HepG2 (cell line): ENCODE measurements at regions not wholly inside any gene's neighbourhood (a gene's known extent, or its start where the extent isn't known, plus 50 kb on each side); places are given as distances from the start of the nearest gene placed in this dataset.

Experiments
- ATAC-seq: fragments of 200-7000 bp; cut with Tn5 transposase; 3 replicates; pipeline ENCODE4 v1.9.1; 2020; ENCODE audit warnings: mild to moderate bottlenecking, moderate library complexity
- BruUV-seq: library from RNA; stranded (reverse); fragments of 400-500 nt; replicated peaks from 2 replicates; lab custom pipeline; 2021; lab: Mats Ljungman, UMichigan
- CTCF ChIA-PET: fragments of 300-600 bp; formaldehyde crosslinking; extraction: SDS; loops from one replicate; lab custom pipeline; 2021; ENCODE audit warnings: low total read pairs, inconsistent platforms, low intra/inter-chr PET ratio; lab: Yijun Ruan, JAX
- POLR2A ChIA-PET: fragments of 350-600 bp; sonication (Branson Sonifier 250); formaldehyde crosslinking; loops from one replicate; lab custom pipeline; 2020; ENCODE audit warnings: antibody characterized with exemption, inconsistent platforms; lab: Yijun Ruan, JAX
- DNase-seq: peaks from one replicate; pipeline ENCODE4 v3.0.0-alpha.2; 2015; ENCODE audit warnings: low spot score
- FAIRE-seq: peaks from 3 replicates; lab custom pipeline; 2011; peaks lifted over from hg19 to GRCh38; lab: Jason Lieb, UNC
- H2AFZ ChIP-seq: one replicate; pipeline ENCODE4 v1.6.1; 2011; ENCODE audit warnings: low read length, inconsistent platforms
- H3K27ac ChIP-seq: fragments of 300-600 bp; 3 replicates; pipeline ENCODE4 v1.8.0; 2011; ENCODE audit warnings: mixed run types, mild to moderate bottlenecking, mixed read lengths, low read length, inconsistent platforms; ENCODE audit not compliant: insufficient read depth; ENCODE audit errors: extremely low read length
- H3K27me3 ChIP-seq, 2 experiments: fragments of 200-600 bp in 1 of 2; 2 replicates in 1 of 2; 3 replicates in 1 of 2; pipeline versions ENCODE4 v1.6.0 to v1.8.0; 2011; ENCODE audit warnings: low read length in 2 of 2, mild to moderate bottlenecking in 2 of 2, moderate library complexity in 2 of 2, inconsistent platforms in 1 of 2; ENCODE audit not compliant: insufficient read depth in 2 of 2, control insufficient read depth in 1 of 2
- H3K36me3 ChIP-seq, 2 experiments: fragments of 200-600 bp in 1 of 2; replicated peaks in 1 of 2; 2 replicates in 1 of 2; 3 replicates in 1 of 2; pipeline versions ENCODE4 v1.5.1 to v1.8.0; 2011; ENCODE audit warnings: low read length in 2 of 2, inconsistent platforms in 1 of 2; ENCODE audit not compliant: insufficient read depth in 2 of 2, control insufficient read depth in 1 of 2
- H3K4me1 ChIP-seq: 2 replicates; pipeline ENCODE4 v1.5.1; 2012; ENCODE audit warnings: low read length, inconsistent platforms; ENCODE audit not compliant: insufficient read depth
- H3K4me2 ChIP-seq: 2 replicates; pipeline ENCODE4 v1.6.0; 2011; ENCODE audit warnings: low read depth, low read length, inconsistent platforms
- H3K4me3 ChIP-seq, 3 experiments: fragments of 200-600 bp in 1 of 3; sonication (generic), shearing (Covaris generic) in 1 of 3; replicated peaks in 1 of 3; 2 replicates each; pipeline ENCODE4 v1.5.1; 2011 to 2016; ENCODE audit warnings: low read length in 3 of 3, inconsistent platforms in 2 of 3, low read depth in 2 of 3, mild to moderate bottlenecking in 2 of 3, control low read depth in 1 of 3, mixed read lengths in 1 of 3; ENCODE audit not compliant: insufficient read depth in 1 of 3
- H3K79me2 ChIP-seq: one replicate; pipeline ENCODE4 v1.6.1; 2011; ENCODE audit warnings: low read length, inconsistent platforms; ENCODE audit not compliant: insufficient read depth
- H3K9ac ChIP-seq: 2 replicates; pipeline ENCODE4 v1.6.0; 2011; ENCODE audit warnings: mild to moderate bottlenecking, low read depth, low read length, inconsistent platforms; ENCODE audit not compliant: insufficient read depth
- H3K9me3 ChIP-seq: 2 replicates; pipeline ENCODE4 v1.5.1; 2012; ENCODE audit warnings: mild to moderate bottlenecking, low read length
- H4K20me1 ChIP-seq: 2 replicates; pipeline ENCODE4 v1.6.0; 2011; ENCODE audit warnings: inconsistent platforms, mild to moderate bottlenecking, low read length, moderate library complexity; ENCODE audit not compliant: insufficient read depth
- MEF2D ChIP-seq: sonication (generic); formaldehyde crosslinking; IDR thresholded peaks from 2 replicates; pipeline ENCODE4 v1.5.1; 2020; ENCODE audit warnings: mild to moderate bottlenecking, missing genetic modification reagents
- NCOA2 ChIP-seq: sonication (generic); formaldehyde crosslinking; IDR thresholded peaks from 2 replicates; pipeline ENCODE4 v1.8.0; 2022; ENCODE audit warnings: inconsistent platforms
- POGZ ChIP-seq: sonication (generic); formaldehyde crosslinking; IDR thresholded peaks from 2 replicates; pipeline ENCODE4 v1.4.0; 2020; ENCODE audit warnings: mild to moderate bottlenecking, missing genetic modification reagents
- ZNF430 ChIP-seq: sonication (generic); formaldehyde crosslinking; IDR thresholded peaks from 2 replicates; pipeline ENCODE4 v1.9.0; 2021; ENCODE audit warnings: mild to moderate bottlenecking, missing genetic modification reagents
- ZNF772 ChIP-seq: sonication (generic); formaldehyde crosslinking; IDR thresholded peaks from 2 replicates; pipeline ENCODE4 v1.5.0; 2020; ENCODE audit warnings: mild to moderate bottlenecking, missing genetic modification reagents
- ZNF878 ChIP-seq: sonication (generic); formaldehyde crosslinking; IDR thresholded peaks from 2 replicates; pipeline ENCODE4 v1.8.1; 2023; ENCODE audit warnings: mild to moderate bottlenecking, missing genetic modification reagents, moderate library complexity
- WGBS: methylation state at CpG from one replicate; pipeline ENCODE4 v1.1.6; 2017; ENCODE audit warnings: low lambda C conversion rate; 5-methylcytosine and 5-hydroxymethylcytosine counted together
- in situ Hi-C: cut with HindIII; loops from 2 replicates; pipeline ENCODE4 v1.10.0; 2017; ENCODE audit warnings: low pct_unique_long_range_greater_than_20kb; ENCODE audit not compliant: extremely low pct_ligation_motif_present
- intact Hi-C: fragments of 100-400 bp; cut with micrococcal nuclease; formaldehyde crosslinking; loops from one replicate; pipeline ENCODE4 v1.10.0; 2022; ENCODE audit not compliant: unreplicated experiment
- TF ChIP-seq, protein P1 (sequence below): sonication (generic); formaldehyde crosslinking; IDR thresholded peaks from 2 replicates; pipeline ENCODE4 v1.4.0; 2020; ENCODE audit warnings: missing genetic modification reagents, borderline replicate concordance
- TF ChIP-seq, protein P2 (sequence below): sonication (generic); formaldehyde crosslinking; IDR thresholded peaks from 2 replicates; pipeline ENCODE4 v1.8.1; 2023; ENCODE audit warnings: missing genetic modification reagents, mild to moderate bottlenecking, borderline replicate concordance
- TF ChIP-seq, protein P3 (sequence below): IDR thresholded peaks from 2 replicates; pipeline ENCODE4 v1.6.1; 2016; ENCODE audit warnings: low read depth, missing genetic modification reagents, missing compliant biosample characterization
- TF ChIP-seq, protein P4 (sequence below): sonication (generic); formaldehyde crosslinking; IDR thresholded peaks from 2 replicates; pipeline ENCODE4 v1.5.1; 2020; ENCODE audit warnings: mild to moderate bottlenecking, missing genetic modification reagents, moderate library complexity
- TF ChIP-seq, protein P5 (sequence below): sonication (generic); formaldehyde crosslinking; IDR thresholded peaks from 2 replicates; pipeline ENCODE4 v1.4.0; 2020; ENCODE audit warnings: low read depth, mild to moderate bottlenecking, missing genetic modification reagents

DNA sequence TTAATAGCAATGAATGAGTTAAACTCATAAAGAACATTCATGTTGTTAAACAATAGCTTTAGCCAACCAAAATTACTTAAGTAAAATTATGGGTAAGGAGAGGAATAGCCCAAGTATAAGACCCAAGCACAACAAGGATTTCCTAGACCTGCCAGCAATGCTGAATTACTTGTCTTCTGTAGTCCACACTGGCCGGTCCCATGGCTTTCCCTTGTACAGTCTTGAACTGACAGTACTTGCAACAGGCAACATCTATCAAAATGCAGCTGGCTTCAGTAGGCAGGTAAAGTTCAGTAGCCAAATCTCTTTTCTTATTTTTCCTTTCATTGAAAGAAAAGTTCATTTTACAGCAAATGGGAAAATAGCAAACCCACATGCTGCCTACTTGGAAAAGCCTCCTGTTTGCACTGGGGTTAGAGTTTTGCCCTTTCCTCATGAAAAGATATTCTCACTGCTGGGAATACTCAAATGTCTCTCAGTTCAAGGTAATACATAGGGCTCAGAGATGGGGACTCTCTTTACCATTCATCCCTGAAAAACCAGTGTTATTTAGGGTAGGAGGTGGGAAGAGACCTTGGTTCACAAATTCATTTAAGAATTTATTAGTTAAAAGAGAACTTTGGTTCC lies 222.8 kb downstream of the TTLL7 start:
- H3K4me1 ChIP-seq = no peaks in the 10 kb centered on the region
- TF ChIP-seq ZNF430 (CRISPR knock-in tag) (no peak), ZNF772 (CRISPR knock-in tag) (no peak), NCOA2 (CRISPR knock-in tag) (no peak), POGZ (no peak), ZNF878 (CRISPR knock-in tag) (no peak), MEF2D (CRISPR knock-in tag) (no peak)
- TF ChIP-seq, protein P1, sequence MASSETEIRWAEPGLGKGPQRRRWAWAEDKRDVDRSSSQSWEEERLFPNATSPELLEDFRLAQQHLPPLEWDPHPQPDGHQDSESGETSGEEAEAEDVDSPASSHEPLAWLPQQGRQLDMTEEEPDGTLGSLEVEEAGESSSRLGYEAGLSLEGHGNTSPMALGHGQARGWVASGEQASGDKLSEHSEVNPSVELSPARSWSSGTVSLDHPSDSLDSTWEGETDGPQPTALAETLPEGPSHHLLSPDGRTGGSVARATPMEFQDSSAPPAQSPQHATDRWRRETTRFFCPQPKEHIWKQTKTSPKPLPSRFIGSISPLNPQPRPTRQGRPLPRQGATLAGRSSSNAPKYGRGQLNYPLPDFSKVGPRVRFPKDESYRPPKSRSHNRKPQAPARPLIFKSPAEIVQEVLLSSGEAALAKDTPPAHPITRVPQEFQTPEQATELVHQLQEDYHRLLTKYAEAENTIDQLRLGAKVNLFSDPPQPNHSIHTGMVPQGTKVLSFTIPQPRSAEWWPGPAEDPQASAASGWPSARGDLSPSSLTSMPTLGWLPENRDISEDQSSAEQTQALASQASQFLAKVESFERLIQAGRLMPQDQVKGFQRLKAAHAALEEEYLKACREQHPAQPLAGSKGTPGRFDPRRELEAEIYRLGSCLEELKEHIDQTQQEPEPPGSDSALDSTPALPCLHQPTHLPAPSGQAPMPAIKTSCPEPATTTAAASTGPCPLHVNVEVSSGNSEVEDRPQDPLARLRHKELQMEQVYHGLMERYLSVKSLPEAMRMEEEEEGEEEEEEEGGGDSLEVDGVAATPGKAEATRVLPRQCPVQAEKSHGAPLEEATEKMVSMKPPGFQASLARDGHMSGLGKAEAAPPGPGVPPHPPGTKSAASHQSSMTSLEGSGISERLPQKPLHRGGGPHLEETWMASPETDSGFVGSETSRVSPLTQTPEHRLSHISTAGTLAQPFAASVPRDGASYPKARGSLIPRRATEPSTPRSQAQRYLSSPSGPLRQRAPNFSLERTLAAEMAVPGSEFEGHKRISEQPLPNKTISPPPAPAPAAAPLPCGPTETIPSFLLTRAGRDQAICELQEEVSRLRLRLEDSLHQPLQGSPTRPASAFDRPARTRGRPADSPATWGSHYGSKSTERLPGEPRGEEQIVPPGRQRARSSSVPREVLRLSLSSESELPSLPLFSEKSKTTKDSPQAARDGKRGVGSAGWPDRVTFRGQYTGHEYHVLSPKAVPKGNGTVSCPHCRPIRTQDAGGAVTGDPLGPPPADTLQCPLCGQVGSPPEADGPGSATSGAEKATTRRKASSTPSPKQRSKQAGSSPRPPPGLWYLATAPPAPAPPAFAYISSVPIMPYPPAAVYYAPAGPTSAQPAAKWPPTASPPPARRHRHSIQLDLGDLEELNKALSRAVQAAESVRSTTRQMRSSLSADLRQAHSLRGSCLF (CRISPR knock-in tag) = no peak
- TF ChIP-seq, protein P2, sequence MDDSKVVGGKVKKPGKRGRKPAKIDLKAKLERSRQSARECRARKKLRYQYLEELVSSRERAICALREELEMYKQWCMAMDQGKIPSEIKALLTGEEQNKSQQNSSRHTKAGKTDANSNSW = no peak
- TF ChIP-seq, protein P3, sequence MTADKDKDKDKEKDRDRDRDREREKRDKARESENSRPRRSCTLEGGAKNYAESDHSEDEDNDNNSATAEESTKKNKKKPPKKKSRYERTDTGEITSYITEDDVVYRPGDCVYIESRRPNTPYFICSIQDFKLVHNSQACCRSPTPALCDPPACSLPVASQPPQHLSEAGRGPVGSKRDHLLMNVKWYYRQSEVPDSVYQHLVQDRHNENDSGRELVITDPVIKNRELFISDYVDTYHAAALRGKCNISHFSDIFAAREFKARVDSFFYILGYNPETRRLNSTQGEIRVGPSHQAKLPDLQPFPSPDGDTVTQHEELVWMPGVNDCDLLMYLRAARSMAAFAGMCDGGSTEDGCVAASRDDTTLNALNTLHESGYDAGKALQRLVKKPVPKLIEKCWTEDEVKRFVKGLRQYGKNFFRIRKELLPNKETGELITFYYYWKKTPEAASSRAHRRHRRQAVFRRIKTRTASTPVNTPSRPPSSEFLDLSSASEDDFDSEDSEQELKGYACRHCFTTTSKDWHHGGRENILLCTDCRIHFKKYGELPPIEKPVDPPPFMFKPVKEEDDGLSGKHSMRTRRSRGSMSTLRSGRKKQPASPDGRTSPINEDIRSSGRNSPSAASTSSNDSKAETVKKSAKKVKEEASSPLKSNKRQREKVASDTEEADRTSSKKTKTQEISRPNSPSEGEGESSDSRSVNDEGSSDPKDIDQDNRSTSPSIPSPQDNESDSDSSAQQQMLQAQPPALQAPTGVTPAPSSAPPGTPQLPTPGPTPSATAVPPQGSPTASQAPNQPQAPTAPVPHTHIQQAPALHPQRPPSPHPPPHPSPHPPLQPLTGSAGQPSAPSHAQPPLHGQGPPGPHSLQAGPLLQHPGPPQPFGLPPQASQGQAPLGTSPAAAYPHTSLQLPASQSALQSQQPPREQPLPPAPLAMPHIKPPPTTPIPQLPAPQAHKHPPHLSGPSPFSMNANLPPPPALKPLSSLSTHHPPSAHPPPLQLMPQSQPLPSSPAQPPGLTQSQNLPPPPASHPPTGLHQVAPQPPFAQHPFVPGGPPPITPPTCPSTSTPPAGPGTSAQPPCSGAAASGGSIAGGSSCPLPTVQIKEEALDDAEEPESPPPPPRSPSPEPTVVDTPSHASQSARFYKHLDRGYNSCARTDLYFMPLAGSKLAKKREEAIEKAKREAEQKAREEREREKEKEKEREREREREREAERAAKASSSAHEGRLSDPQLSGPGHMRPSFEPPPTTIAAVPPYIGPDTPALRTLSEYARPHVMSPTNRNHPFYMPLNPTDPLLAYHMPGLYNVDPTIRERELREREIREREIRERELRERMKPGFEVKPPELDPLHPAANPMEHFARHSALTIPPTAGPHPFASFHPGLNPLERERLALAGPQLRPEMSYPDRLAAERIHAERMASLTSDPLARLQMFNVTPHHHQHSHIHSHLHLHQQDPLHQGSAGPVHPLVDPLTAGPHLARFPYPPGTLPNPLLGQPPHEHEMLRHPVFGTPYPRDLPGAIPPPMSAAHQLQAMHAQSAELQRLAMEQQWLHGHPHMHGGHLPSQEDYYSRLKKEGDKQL (CRISPR knock-in tag) = no peak
- TF ChIP-seq, protein P4, sequence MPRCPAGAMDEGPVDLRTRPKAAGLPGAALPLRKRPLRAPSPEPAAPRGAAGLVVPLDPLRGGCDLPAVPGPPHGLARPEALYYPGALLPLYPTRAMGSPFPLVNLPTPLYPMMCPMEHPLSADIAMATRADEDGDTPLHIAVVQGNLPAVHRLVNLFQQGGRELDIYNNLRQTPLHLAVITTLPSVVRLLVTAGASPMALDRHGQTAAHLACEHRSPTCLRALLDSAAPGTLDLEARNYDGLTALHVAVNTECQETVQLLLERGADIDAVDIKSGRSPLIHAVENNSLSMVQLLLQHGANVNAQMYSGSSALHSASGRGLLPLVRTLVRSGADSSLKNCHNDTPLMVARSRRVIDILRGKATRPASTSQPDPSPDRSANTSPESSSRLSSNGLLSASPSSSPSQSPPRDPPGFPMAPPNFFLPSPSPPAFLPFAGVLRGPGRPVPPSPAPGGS (CRISPR knock-in tag) = no peak
- TF ChIP-seq, protein P5, sequence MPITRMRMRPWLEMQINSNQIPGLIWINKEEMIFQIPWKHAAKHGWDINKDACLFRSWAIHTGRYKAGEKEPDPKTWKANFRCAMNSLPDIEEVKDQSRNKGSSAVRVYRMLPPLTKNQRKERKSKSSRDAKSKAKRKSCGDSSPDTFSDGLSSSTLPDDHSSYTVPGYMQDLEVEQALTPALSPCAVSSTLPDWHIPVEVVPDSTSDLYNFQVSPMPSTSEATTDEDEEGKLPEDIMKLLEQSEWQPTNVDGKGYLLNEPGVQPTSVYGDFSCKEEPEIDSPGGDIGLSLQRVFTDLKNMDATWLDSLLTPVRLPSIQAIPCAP (CRISPR knock-in tag) = no peak

More for the DNA sequence above, 222.8 kb downstream of the TTLL7 start:
- H3K27me3 ChIP-seq = no peaks in the 10 kb centered on the region
- peaks cover 19% of the 10 kb centered on the region; the same call in 1 of the 2 replicates for H3K9me3 ChIP-seq
- in situ Hi-C loops = no loop called here
- no peaks in the 10 kb centered on the region for H4K20me1 ChIP-seq
- no peaks in the 10 kb centered on the region for H3K79me2 ChIP-seq
- BruUV-seq = no TSS peak
- intact Hi-C loops = no loop called here
- no peak overlapping the region for H3K27ac ChIP-seq
- WGBS = 50% methylated on average over 1 of the region's 1 CpG
- H3K36me3 ChIP-seq = no peaks in the 10 kb centered on the region
- CTCF ChIA-PET = no interaction called here
- no peak overlapping the region for H2AFZ ChIP-seq
- DNase-seq (no peak), FAIRE-seq (no peak), ATAC-seq (no peak)
- H3K4me2 ChIP-seq = no peak overlapping the region
- no peak overlapping the region for H3K9ac ChIP-seq
- H3K4me3 ChIP-seq = no peak overlapping the region
- POLR2A ChIA-PET = no interaction called here
